SJSA1 (cell line): ENCODE measurements at regions not wholly inside any gene's neighbourhood (a gene's known extent, or its start where the extent isn't known, plus 50 kb on each side); places are given as distances from the start of the nearest gene placed in this dataset.
"Not testable (repeated sequence)": the region's sequence is repeated elsewhere in the genome, so short reads cannot be mapped to it uniquely, and the experiment has no call there.

Source experiments
- DNase-seq, 2 experiments: peaks; one replicate each; pipeline ENCODE4 v3.0.0-alpha.2; 2015 to 2020; ENCODE audit warnings: low spot score in 2 of 2, low read depth in 1 of 2
- H3K27ac ChIP-seq: fragments of 250-450 bp; sonication (Bioruptor Pico); 2 replicates; pipeline ENCODE4 v1.5.1; 2020; ENCODE audit warnings: mild to moderate bottlenecking, moderate library complexity
- H3K27me3 ChIP-seq: fragments of 250-450 bp; sonication (Bioruptor Pico); replicated peaks from 2 replicates; pipeline ENCODE4 v1.5.1; 2020; ENCODE audit warnings: mild to moderate bottlenecking, moderate library complexity
- H3K36me3 ChIP-seq: fragments of 250-450 bp; sonication (Bioruptor Pico); 2 replicates; pipeline ENCODE4 v1.5.1; 2020; ENCODE audit warnings: mild to moderate bottlenecking
- H3K4me1 ChIP-seq: fragments of 250-450 bp; sonication (Bioruptor Pico); replicated peaks from 2 replicates; pipeline ENCODE4 v1.6.1; 2021; ENCODE audit warnings: mild to moderate bottlenecking
- H3K4me3 ChIP-seq: fragments of 250-450 bp; sonication (Bioruptor Pico); 2 replicates; pipeline ENCODE4 v1.5.1; 2020; ENCODE audit warnings: mild to moderate bottlenecking
- H3K9me3 ChIP-seq: fragments of 250-450 bp; sonication (Bioruptor Pico); replicated peaks from 2 replicates; pipeline ENCODE4 v1.5.1; 2020; ENCODE audit warnings: mild to moderate bottlenecking

DNA sequence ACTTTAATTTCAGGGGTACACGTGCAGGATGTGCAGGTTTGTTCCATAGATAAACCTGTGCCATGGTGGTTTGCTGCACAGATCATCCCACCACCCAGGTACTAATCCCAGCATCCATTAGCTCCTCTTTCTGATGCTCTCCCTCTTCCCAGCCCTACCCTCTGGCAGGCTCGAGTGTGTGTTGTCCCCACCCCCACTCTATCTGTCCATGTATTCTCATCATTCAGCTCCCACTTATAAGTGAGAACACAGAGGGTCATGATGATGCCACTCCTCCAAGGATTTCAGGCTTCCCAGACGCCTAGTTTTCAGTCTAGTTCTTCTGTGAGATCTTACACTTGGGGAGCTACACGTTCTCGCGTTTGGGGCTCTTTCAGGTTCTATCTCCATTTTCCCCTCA is 93.4 kb upstream of the NBPF11 start:
- not testable (repeated sequence) for H3K4me1 ChIP-seq, H3K9me3 ChIP-seq, DNase-seq, H3K27ac ChIP-seq, H3K4me3 ChIP-seq, H3K27me3 ChIP-seq, H3K36me3 ChIP-seq

DNA sequence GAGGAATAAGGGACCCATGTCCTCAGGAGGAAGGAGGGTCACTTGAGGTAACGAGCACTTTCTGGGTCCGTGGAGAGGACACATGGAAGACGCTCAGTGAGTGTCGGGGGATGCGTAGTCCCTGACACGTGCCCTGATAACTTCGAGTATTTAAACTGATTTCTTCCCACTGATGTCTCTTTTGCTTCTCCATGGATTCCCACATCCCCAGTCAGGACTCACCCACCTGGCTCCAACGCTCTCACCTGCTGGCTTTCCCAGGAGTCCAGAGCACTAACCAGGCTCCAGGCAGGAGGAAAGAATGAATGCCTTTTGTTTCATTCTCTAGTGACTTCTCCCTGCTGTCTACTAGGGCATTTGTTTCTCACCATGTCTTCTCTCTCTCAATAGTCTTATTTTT is 81.2 kb upstream of the NBPF11 start:
- not testable (repeated sequence) for H3K36me3 ChIP-seq, DNase-seq, H3K27ac ChIP-seq, H3K4me1 ChIP-seq, H3K4me3 ChIP-seq, H3K9me3 ChIP-seq, H3K27me3 ChIP-seq

DNA sequence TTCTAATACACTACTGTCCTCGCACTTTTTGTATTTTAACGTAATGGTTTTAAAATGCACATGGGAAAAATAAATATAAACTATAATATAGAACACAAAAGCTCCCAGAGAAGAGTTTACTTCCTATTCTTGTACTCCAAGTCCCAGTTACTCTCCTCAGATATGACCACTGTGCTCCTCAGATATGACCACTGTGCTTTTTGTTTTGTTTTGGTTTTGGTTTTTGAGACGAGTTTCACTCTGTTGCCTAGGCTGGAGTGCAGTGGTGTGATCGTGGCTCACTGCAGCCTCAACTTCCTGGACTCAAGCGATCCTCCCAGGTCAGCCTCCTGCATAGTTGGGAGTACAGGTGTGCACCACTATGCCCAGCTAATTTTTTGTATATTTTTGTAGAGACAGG is 76.8 kb upstream of the NBPF11 start:
- H3K4me1 ChIP-seq, H3K27ac ChIP-seq, H3K27me3 ChIP-seq, H3K36me3 ChIP-seq, H3K9me3 ChIP-seq, H3K4me3 ChIP-seq, DNase-seq: not testable (repeated sequence)

DNA sequence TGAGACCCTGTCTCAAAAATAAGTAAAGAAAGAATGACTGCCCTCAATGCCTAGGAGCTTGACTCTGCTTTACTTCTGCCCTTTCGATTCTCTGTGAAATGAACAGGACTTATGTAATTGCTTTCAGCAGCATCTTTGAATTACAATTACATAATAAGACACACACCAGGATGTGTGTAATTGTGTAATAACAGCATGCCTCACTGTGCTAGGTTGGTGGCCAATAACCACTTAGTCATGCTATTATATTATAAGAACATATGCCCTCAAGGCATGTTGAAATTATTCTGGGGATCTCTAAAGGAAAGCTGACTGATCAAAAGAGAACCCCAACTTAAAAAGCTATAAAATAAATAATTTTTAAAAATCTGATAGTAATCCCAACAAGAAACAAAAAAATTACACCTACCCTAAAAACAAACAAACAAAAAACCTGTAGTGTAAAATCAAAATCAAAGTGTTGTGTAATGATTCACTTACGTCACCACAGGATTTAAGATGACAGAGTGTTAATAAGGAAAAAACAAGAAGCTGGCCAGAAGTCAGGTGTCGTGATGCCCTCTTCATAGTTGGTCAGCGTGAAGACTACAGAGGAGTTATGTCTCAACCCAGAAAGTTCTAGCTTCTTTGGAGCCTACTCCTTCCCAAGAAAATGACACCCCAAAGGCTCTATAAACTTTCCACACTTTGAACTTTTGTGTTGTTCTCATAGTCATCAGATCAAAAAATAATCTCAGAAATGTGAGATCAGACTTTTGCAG is 70.5 kb upstream of the NBPF11 start:
- H3K36me3 ChIP-seq, H3K4me3 ChIP-seq, H3K27me3 ChIP-seq, DNase-seq, H3K4me1 ChIP-seq, H3K27ac ChIP-seq, H3K9me3 ChIP-seq: not testable (repeated sequence)

DNA sequence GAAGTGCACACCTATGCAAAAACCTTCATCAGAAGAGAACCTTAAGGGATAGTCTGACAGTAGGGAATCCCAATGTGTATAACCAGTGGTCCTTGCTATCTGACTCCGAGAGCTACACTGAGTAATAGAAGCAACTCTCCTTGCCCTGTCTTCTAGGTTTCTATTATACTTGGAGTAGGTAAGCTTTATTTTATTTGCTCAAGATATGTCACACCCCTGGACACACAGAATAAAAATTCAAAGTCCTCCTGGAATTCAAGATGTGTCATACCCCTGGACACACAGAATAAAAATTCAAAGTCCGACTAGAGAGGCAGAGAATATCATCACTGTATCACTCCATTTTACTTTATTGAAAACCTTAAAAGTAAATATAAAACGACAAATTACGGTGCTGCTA is 69.5 kb upstream of the NBPF11 start:
- H3K36me3 ChIP-seq, H3K4me1 ChIP-seq, H3K27ac ChIP-seq, H3K9me3 ChIP-seq, DNase-seq, H3K27me3 ChIP-seq, H3K4me3 ChIP-seq: not testable (repeated sequence)

DNA sequence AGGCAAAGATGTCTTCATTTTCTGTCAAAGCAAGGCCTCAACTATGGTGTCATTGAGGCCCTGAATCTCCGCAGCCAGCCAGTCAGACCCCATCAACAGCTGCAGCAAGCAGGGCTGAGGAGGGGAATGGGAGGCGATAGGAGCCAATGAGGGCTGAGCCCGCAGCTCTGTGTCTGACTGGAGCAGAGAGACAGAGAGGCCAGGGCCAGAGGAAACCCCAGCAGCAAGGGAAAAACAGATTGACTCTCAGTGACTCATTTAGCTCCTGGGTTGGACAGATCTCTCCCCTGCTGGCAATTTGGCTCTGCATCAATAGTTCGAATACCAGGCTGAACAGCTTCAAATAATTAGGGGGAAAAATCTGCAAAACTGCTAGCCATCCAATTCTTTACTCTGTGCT is 67.1 kb upstream of the NBPF11 start:
- not testable (repeated sequence) for H3K27ac ChIP-seq, H3K4me3 ChIP-seq, H3K36me3 ChIP-seq, H3K27me3 ChIP-seq, H3K9me3 ChIP-seq, DNase-seq, H3K4me1 ChIP-seq

DNA sequence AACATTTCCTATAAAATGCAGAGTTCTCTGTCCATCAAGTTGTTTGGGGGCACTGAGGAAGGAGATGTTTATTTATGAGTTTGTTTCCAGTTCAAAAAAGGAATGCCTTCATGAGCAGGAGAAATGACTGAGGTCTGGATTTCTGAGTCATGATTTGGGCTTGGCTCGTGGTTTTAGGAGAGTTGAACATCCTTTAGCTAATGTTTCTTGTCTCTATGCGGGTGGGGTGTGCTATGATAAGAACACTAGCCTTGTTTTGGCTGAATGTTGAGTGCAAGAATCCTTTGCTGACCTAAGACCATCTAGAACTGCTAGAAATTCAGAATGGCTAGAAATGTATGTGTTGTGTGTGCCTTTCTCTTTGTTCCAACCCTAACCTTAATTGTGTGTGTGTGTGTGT is 59.1 kb upstream of the NBPF11 start:
- not testable (repeated sequence) for DNase-seq, H3K36me3 ChIP-seq, H3K27me3 ChIP-seq, H3K27ac ChIP-seq, H3K9me3 ChIP-seq, H3K4me1 ChIP-seq, H3K4me3 ChIP-seq

DNA sequence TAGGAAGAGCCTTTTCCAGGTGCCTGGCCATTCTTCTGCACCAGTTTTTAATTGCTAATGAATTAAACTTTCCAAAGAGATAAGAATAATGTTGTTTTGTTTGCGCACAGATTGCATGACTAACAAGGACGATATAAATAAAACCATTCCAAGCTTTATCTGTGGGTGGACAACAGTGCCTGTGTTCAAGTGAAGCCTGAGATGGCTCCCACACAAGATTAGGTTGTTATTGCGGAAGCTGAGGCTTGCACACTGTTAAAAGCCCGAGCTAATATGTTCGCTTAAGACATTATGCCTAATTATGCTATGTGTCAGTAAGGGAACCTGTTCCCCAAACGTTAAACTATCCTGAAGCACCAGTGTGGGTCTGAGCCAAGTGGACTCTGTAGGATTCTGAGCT is 58.5 kb upstream of the NBPF11 start:
- H3K4me3 ChIP-seq, H3K9me3 ChIP-seq, H3K4me1 ChIP-seq, H3K36me3 ChIP-seq, H3K27ac ChIP-seq, DNase-seq, H3K27me3 ChIP-seq: not testable (repeated sequence)

DNA sequence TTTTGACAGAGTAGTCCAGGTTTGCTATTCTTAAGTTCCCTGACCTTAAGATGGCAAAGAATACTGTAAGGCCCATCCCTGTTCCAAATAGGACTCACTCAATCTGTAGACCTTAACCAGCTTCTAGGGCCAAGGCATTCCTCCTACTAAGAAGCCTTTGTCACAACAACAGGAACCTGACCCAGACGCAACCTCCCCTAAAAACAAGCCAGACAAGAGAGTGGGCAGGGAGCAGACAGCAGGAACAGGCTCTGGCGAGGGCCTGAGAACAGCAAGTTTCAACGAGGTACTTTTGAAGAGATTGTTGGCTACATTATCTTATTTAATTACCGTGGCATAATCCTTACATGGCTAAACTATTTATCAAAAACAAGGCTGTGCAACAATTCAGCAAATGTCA is 58.1 kb upstream of the NBPF11 start:
- not testable (repeated sequence) for H3K36me3 ChIP-seq, H3K4me3 ChIP-seq, H3K9me3 ChIP-seq, H3K4me1 ChIP-seq, H3K27ac ChIP-seq, H3K27me3 ChIP-seq, DNase-seq

DNA sequence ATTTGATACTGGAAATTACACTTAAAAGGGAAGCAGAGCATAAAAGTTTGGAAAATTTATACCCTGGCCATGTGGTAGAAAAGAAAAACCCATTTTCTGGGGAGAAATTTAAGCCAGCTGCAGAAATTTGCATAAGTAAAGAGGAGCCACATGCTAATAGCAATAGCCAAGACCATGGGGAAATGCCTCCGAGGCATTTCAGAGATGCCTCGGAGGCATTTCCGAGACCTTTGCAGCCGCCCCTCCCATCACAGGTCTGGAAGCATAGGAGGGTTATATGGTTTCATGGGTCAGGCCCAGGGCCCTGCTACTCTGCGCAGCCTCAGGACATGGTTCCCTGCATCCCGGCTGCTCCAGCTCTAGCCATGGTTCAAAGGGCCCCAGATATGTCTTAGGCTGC is 49.9 kb upstream of the NBPF11 start:
- DNase-seq, H3K27ac ChIP-seq, H3K27me3 ChIP-seq, H3K9me3 ChIP-seq, H3K4me1 ChIP-seq, H3K36me3 ChIP-seq, H3K4me3 ChIP-seq: not testable (repeated sequence)
